OCI-LY7 (cell line): ENCODE measurements at regions not wholly inside any gene's neighbourhood (a gene's known extent, or its start where the extent isn't known, plus 50 kb on each side); places are given as distances from the start of the nearest gene placed in this dataset.

Experiments used
- BruUV-seq: library from RNA; stranded (reverse); fragments of 400-500 nt; replicated peaks from 2 replicates; lab custom pipeline; 2021; lab: Mats Ljungman, UMichigan
- CTCF ChIA-PET: fragments of 300-600 bp; sonication (Branson Sonifier 250); formaldehyde crosslinking; loops from one replicate; lab custom pipeline; 2022; ENCODE audit warnings: antibody characterized with exemption; ENCODE audit not compliant: unreplicated experiment; lab: Charles Lee
- POLR2A ChIA-PET: fragments of 300-600 bp; sonication (Branson Sonifier 250); formaldehyde crosslinking; loops from one replicate; lab custom pipeline; 2022; ENCODE audit warnings: antibody characterized with exemption; lab: Charles Lee
- DNase-seq: peaks from one replicate; pipeline ENCODE4 v3.0.0-alpha.2; 2015; ENCODE audit warnings: low spot score
- H2AFZ ChIP-seq: fragments of 200-600 bp; sonication (generic), shearing (Covaris generic); 2 replicates; pipeline ENCODE4 v1.6.1; 2014; ENCODE audit warnings: mild to moderate bottlenecking, antibody characterized with exemption, low read length, moderate library complexity
- H3K27ac ChIP-seq: fragments of 200-600 bp; sonication (generic); 2 replicates; pipeline ENCODE4 v1.5.1; 2014; ENCODE audit warnings: mixed run types, low read depth, mild to moderate bottlenecking, moderate library complexity, low read length, inconsistent platforms; ENCODE audit not compliant: poor library complexity, severe bottlenecking
- H3K36me3 ChIP-seq: fragments of 200-600 bp; sonication (generic); 2 replicates; pipeline ENCODE4 v1.6.1; 2014; ENCODE audit warnings: mild to moderate bottlenecking, antibody characterized with exemption, low read length, moderate library complexity, mixed read lengths; ENCODE audit not compliant: insufficient read depth
- H3K4me1 ChIP-seq: fragments of 200-600 bp; sonication (generic); 2 replicates; pipeline ENCODE4 v1.5.1; 2014; ENCODE audit warnings: mild to moderate bottlenecking, low read length; ENCODE audit not compliant: insufficient read depth, poor library complexity, severe bottlenecking
- H3K4me2 ChIP-seq: fragments of 200-600 bp; sonication (generic); 2 replicates; pipeline ENCODE4 v1.6.1; 2014; ENCODE audit warnings: mild to moderate bottlenecking, low read length
- H3K4me3 ChIP-seq: fragments of 200-600 bp; sonication (generic); 2 replicates; pipeline ENCODE4 v1.5.1; 2014; ENCODE audit warnings: mild to moderate bottlenecking, low read depth, low read length; ENCODE audit not compliant: poor library complexity, severe bottlenecking
- H3K79me2 ChIP-seq: fragments of 200-600 bp; sonication (generic); 2 replicates; pipeline ENCODE4 v1.6.1; 2016; ENCODE audit warnings: low read depth, mild to moderate bottlenecking, low read length, moderate library complexity, mixed read lengths; ENCODE audit not compliant: insufficient read depth
- H3K9me2 ChIP-seq: fragments of 200-600 bp; sonication (generic); 2 replicates; pipeline ENCODE4 v1.6.1; 2016; ENCODE audit warnings: mild to moderate bottlenecking, low read length, mixed read lengths; ENCODE audit not compliant: insufficient read depth
- H3K9me3 ChIP-seq: fragments of 200-600 bp; sonication (generic); 2 replicates; pipeline ENCODE4 v1.6.1; 2014; ENCODE audit warnings: mild to moderate bottlenecking, mixed run types, low read length, mixed read lengths
- H4K20me1 ChIP-seq: fragments of 200-600 bp; sonication (generic); 2 replicates; pipeline ENCODE4 v1.6.1; 2014; ENCODE audit warnings: mild to moderate bottlenecking, antibody characterized with exemption, low read length, moderate library complexity, mixed read lengths; ENCODE audit not compliant: insufficient read depth
- EZH2phosphoT487 ChIP-seq: fragments of 200-600 bp; sonication (generic); IDR thresholded peaks from 2 replicates; pipeline ENCODE4 v1.6.1; 2018; ENCODE audit warnings: low read depth, borderline replicate concordance, mild to moderate bottlenecking, mixed run types, antibody characterized with exemption, low read length, moderate library complexity, mixed read lengths
- intact Hi-C: fragments of 100-400 bp; cut with micrococcal nuclease; formaldehyde crosslinking; loops from one replicate; pipeline ENCODE4 v1.10.0; 2022; ENCODE audit not compliant: unreplicated experiment
- TF ChIP-seq, protein P1 (sequence below): fragments of 200-600 bp; sonication (generic); conservative IDR thresholded peaks from 2 replicates; pipeline ENCODE4 v1.5.1; 2014; ENCODE audit warnings: mild to moderate bottlenecking, antibody characterized with exemption, low read length, moderate library complexity, mixed read lengths

DNA sequence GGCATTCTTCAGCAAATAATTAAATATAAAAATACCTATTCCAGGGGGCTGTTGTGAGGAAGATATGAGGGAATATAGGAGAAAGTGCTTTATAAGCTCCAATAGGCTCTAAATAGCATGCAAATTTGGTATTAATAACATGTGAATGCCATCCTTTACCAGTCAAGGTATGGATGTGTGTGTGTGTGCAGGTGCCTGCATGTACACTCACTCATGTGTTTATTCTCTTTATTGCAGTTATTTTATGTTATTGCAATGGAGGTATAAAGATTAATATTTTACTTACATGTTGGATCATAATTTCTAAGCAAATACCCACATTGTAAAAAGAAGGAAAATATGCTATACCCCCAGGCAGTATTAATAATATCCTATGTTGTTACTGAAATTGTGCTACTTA, 1093.0 kb upstream of the GYPC start:
- intact Hi-C loops = no loop called here
- TF ChIP-seq EZH2phosphoT487 = no peak
- TF ChIP-seq, protein P1, sequence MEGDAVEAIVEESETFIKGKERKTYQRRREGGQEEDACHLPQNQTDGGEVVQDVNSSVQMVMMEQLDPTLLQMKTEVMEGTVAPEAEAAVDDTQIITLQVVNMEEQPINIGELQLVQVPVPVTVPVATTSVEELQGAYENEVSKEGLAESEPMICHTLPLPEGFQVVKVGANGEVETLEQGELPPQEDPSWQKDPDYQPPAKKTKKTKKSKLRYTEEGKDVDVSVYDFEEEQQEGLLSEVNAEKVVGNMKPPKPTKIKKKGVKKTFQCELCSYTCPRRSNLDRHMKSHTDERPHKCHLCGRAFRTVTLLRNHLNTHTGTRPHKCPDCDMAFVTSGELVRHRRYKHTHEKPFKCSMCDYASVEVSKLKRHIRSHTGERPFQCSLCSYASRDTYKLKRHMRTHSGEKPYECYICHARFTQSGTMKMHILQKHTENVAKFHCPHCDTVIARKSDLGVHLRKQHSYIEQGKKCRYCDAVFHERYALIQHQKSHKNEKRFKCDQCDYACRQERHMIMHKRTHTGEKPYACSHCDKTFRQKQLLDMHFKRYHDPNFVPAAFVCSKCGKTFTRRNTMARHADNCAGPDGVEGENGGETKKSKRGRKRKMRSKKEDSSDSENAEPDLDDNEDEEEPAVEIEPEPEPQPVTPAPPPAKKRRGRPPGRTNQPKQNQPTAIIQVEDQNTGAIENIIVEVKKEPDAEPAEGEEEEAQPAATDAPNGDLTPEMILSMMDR = no peak
- Histone ChIP-seq H4K20me1 (no peaks in the 10 kb centered on the region), H3K27ac (no peak overlapping the region), H3K9me2 (no peaks in the 10 kb centered on the region), H3K9me3 (no peaks in the 10 kb centered on the region), H3K79me2 (no peaks in the 10 kb centered on the region), H3K4me3 (no peak overlapping the region), H2AFZ (no peak overlapping the region), H3K36me3 (no peaks in the 10 kb centered on the region), H3K4me1 (no peaks in the 10 kb centered on the region), H3K4me2 (no peak overlapping the region)
- ChIA-PET CTCF (no interaction called here), POLR2A (no interaction called here)
- no peak for DNase-seq
- no TSS peak for BruUV-seq

DNA sequence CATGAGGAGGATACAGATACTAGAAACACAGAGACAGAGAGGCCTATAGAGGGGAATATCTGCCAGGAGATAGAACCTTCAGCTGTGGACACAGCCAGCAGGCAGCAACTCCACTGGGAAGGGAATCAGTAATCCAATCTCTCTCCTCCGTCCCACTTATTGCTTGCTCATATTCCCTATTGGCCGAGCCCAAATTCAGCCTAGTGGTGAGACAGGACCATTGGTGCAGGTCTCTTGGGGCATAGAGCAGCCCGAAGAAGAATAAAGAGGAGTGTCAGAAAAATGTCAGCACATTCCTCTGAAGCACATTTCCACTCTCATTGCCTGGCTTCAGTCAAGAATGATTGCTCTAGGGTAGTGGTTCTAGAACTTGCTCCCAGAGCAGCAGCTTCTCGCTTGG, 1091.5 kb upstream of the GYPC start:
- H2AFZ ChIP-seq = no peak overlapping the region

DNA sequence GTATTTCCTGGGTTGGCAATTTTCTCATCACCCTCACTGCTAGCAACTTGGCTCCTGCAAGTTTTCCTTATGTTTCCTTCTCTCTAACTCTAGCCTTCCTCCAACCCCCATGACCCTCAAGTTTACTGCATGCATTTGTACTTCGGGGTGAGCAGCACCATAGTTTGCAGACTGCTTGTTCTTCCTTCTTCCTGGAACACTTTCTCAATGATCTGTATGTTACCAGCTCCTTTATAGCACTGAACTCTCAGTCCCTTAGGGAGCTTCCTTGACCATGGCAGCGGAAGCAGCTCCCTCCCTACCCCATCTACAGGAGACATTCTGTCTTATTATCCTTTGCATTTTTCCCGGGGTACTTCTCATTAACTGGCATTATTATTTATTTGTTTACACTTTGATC, 1089.5 kb upstream of the GYPC start:
- POLR2A ChIA-PET = no interaction called here
- Histone ChIP-seq H3K79me2 (no peaks in the 10 kb centered on the region), H3K4me2 (no peak overlapping the region), H2AFZ (no peak overlapping the region), H3K9me3 (no peaks in the 10 kb centered on the region), H3K4me3 (no peak overlapping the region), H3K4me1 (no peaks in the 10 kb centered on the region), H3K36me3 (no peaks in the 10 kb centered on the region), H3K9me2 (no peaks in the 10 kb centered on the region), H4K20me1 (no peaks in the 10 kb centered on the region), H3K27ac (no peak overlapping the region)
- TF ChIP-seq, protein P1 = no peak
- TF ChIP-seq EZH2phosphoT487 = no peak
- intact Hi-C loops = no loop called here
- CTCF ChIA-PET = no interaction called here
- BruUV-seq = no TSS peak
- no peak for DNase-seq

More for the DNA sequence above, 1091.5 kb upstream of the GYPC start:
- H3K9me3 ChIP-seq = no peaks in the 10 kb centered on the region
- no peak overlapping the region for H3K27ac ChIP-seq
- no peak for DNase-seq
- H3K4me1 ChIP-seq = no peaks in the 10 kb centered on the region
- no peaks in the 10 kb centered on the region for H4K20me1 ChIP-seq
- H3K79me2 ChIP-seq = no peaks in the 10 kb centered on the region
- H3K9me2 ChIP-seq = no peaks in the 10 kb centered on the region
- intact Hi-C loops = no loop called here
- H3K4me3 ChIP-seq = no peak overlapping the region
- TF ChIP-seq EZH2phosphoT487 = no peak
- TF ChIP-seq, protein P1 = no peak
- ChIA-PET CTCF (no interaction called here), POLR2A (no interaction called here)
- H3K4me2 ChIP-seq = no peak overlapping the region
- BruUV-seq = no TSS peak
- H3K36me3 ChIP-seq = no peaks in the 10 kb centered on the region
